HUES64 (cell line): ENCODE measurements at regions not wholly inside any gene's neighbourhood (a gene's known extent, or its start where the extent isn't known, plus 50 kb on each side); places are given as distances from the start of the nearest gene placed in this dataset.

Experiments used
- H3K27ac ChIP-seq: 2 replicates; pipeline ENCODE4 v1.7.0; 2013; ENCODE audit warnings: low read depth, low read length, inconsistent platforms
- H3K27me3 ChIP-seq: 2 replicates; pipeline ENCODE4 v1.6.1; 2013; ENCODE audit warnings: mild to moderate bottlenecking, low read length; ENCODE audit not compliant: insufficient read depth
- H3K36me3 ChIP-seq: 2 replicates; pipeline ENCODE4 v1.6.1; 2013; ENCODE audit warnings: mild to moderate bottlenecking, low read length; ENCODE audit not compliant: insufficient read depth
- H3K4me1 ChIP-seq: 2 replicates; pipeline ENCODE4 v1.6.1; 2013; ENCODE audit warnings: mild to moderate bottlenecking, low read length, moderate library complexity; ENCODE audit not compliant: insufficient read depth
- H3K4me3 ChIP-seq: 2 replicates; pipeline ENCODE4 v1.5.1; 2013; ENCODE audit warnings: mild to moderate bottlenecking, low read length, moderate library complexity
- H3K9ac ChIP-seq: 2 replicates; pipeline ENCODE4 v1.6.1; 2013; ENCODE audit warnings: mild to moderate bottlenecking, low read depth, low read length
- H3K9me3 ChIP-seq: 2 replicates; pipeline ENCODE4 v1.6.1; 2013; ENCODE audit warnings: low read depth, low read length; ENCODE audit not compliant: insufficient read depth
- WGBS: fragments of 150-250, 120-280 bp; methylation state at CpG from one replicate; pipeline ENCODE4 v1.1.7; 2013; ENCODE audit warnings: missing lambda C conversion rate; 5-methylcytosine and 5-hydroxymethylcytosine counted together

- Histone ChIP-seq H3K36me3 (no peaks in the 10 kb centered on the region), H3K9ac (no peak overlapping the region), H3K27me3 (no peaks in the 10 kb centered on the region), H3K9me3 (no peaks in the 10 kb centered on the region), H3K4me1 (no peaks in the 10 kb centered on the region), H3K27ac (no peak overlapping the region), H3K4me3 (no peak overlapping the region)
- whole genome bisulfite sequencing, result 88% methylated on average over 1 of the region's 1 CpG
Observed at GRCh38 chr9:23160952-23161469, 665.0 kb downstream of the ELAVL2 start.

GRCh38 chr9:23162789-23163188 lies 663.3 kb downstream of the ELAVL2 start:
- Histone ChIP-seq H3K4me1 (no peaks in the 10 kb centered on the region), H3K4me3 (no peak overlapping the region), H3K27me3 (no peaks in the 10 kb centered on the region), H3K9me3 (no peaks in the 10 kb centered on the region), H3K36me3 (no peaks in the 10 kb centered on the region), H3K27ac (no peak overlapping the region), H3K9ac (no peak overlapping the region)
- 97% methylated on average over 3 of the region's 3 CpGs for WGBS

- H3K36me3 ChIP-seq, result no peaks in the 10 kb centered on the region
- peaks cover 8% of the 10 kb centered on the region; the same call in 1 of the 2 replicates for H3K9me3 ChIP-seq
- no peak overlapping the region for H3K27ac ChIP-seq
- no peak overlapping the region for H3K9ac ChIP-seq
- H3K4me1 ChIP-seq, result no peaks in the 10 kb centered on the region
- H3K4me3 ChIP-seq, result no peak overlapping the region
- H3K27me3 ChIP-seq, result no peaks in the 10 kb centered on the region
Observed at GRCh38 chr9:23171479-23171878, 654.6 kb downstream of the ELAVL2 start.

GRCh38 chr9:23172206-23172605 lies 653.8 kb downstream of the ELAVL2 start:
- H3K27me3 ChIP-seq, result no peaks in the 10 kb centered on the region
- 98% methylated on average over 4 of the region's 4 CpGs for WGBS
- no peak overlapping the region for H3K4me3 ChIP-seq
- no peaks in the 10 kb centered on the region for H3K4me1 ChIP-seq
- H3K27ac ChIP-seq, result no peak overlapping the region
- H3K9me3 ChIP-seq, result peaks cover 8% of the 10 kb centered on the region; the same call in 1 of the 2 replicates
- no peaks in the 10 kb centered on the region for H3K36me3 ChIP-seq
- H3K9ac ChIP-seq, result no peak overlapping the region

GRCh38 chr9:23172979-23173637 lies 652.9 kb downstream of the ELAVL2 start:
- no peak overlapping the region for H3K9ac ChIP-seq
- WGBS, result 93% methylated on average over 4 of the region's 6 CpGs
- no peaks in the 10 kb centered on the region for H3K36me3 ChIP-seq
- H3K27me3 ChIP-seq, result no peaks in the 10 kb centered on the region
- H3K27ac ChIP-seq, result no peak overlapping the region
- H3K4me3 ChIP-seq, result no peak overlapping the region
- no peaks in the 10 kb centered on the region for H3K4me1 ChIP-seq
- H3K9me3 ChIP-seq, result peaks cover 8% of the 10 kb centered on the region; the same call in 1 of the 2 replicates

- Histone ChIP-seq H3K9ac (no peak overlapping the region), H3K9me3 (no peaks in the 10 kb centered on the region), H3K4me1 (no peaks in the 10 kb centered on the region; the same call in 1 of the 2 replicates), H3K27ac (no peak overlapping the region), H3K4me3 (no peak overlapping the region), H3K36me3 (no peaks in the 10 kb centered on the region), H3K27me3 (no peaks in the 10 kb centered on the region)
- WGBS, result 96% methylated on average over 3 of the region's 4 CpGs
Observed at GRCh38 chr9:23194281-23194680, 631.8 kb downstream of the ELAVL2 start.

- no peak overlapping the region for H3K27ac ChIP-seq
- WGBS, result 95% methylated on average over 5 of the region's 5 CpGs
- H3K9me3 ChIP-seq, result no peaks in the 10 kb centered on the region
- H3K9ac ChIP-seq, result no peak overlapping the region
- no peaks in the 10 kb centered on the region for H3K36me3 ChIP-seq
- H3K4me1 ChIP-seq, result no peaks in the 10 kb centered on the region
- no peak overlapping the region for H3K4me3 ChIP-seq
- no peaks in the 10 kb centered on the region for H3K27me3 ChIP-seq
Observed at GRCh38 chr9:23215688-23216087, 610.4 kb downstream of the ELAVL2 start.

GRCh38 chr9:23219471-23219870 lies 606.6 kb downstream of the ELAVL2 start:
- no peak overlapping the region for H3K4me3 ChIP-seq
- no peak overlapping the region for H3K9ac ChIP-seq
- H3K27ac ChIP-seq, result no peak overlapping the region
- 95% methylated on average over 13 of the region's 13 CpGs for whole genome bisulfite sequencing
- 0 out of 2 replicates have a peak, but pooled peaks cover 4% of the 10 kb centered on the region for H3K4me1 ChIP-seq
- no peaks in the 10 kb centered on the region for H3K9me3 ChIP-seq
- no peaks in the 10 kb centered on the region for H3K27me3 ChIP-seq
- H3K36me3 ChIP-seq, result no peaks in the 10 kb centered on the region

GRCh38 chr9:23220171-23220570 lies 605.9 kb downstream of the ELAVL2 start:
- H3K36me3 ChIP-seq, result no peaks in the 10 kb centered on the region
- no peak overlapping the region for H3K27ac ChIP-seq
- no peaks in the 10 kb centered on the region for H3K9me3 ChIP-seq
- no peaks in the 10 kb centered on the region for H3K27me3 ChIP-seq
- H3K4me3 ChIP-seq, result no peak overlapping the region
- H3K9ac ChIP-seq, result no peak overlapping the region
- 97% methylated on average over 2 of the region's 2 CpGs for WGBS
- H3K4me1 ChIP-seq, result 0 out of 2 replicates have a peak, but pooled peaks cover 4% of the 10 kb centered on the region

- H3K27ac ChIP-seq, result no peak overlapping the region
- H3K4me3 ChIP-seq, result no peak overlapping the region
- no peak overlapping the region for H3K9ac ChIP-seq
- H3K9me3 ChIP-seq, result no peaks in the 10 kb centered on the region
- 0 out of 2 replicates have a peak, but pooled peaks cover 4% of the 10 kb centered on the region for H3K4me1 ChIP-seq
- WGBS, result 76% methylated on average over 3 of the region's 3 CpGs
- no peaks in the 10 kb centered on the region for H3K27me3 ChIP-seq
- H3K36me3 ChIP-seq, result no peaks in the 10 kb centered on the region
Observed at GRCh38 chr9:23220957-23221356, 605.1 kb downstream of the ELAVL2 start.

GRCh38 chr9:23229890-23230317 lies 596.1 kb downstream of the ELAVL2 start:
- Histone ChIP-seq H3K9ac (no peak overlapping the region), H3K9me3 (no peaks in the 10 kb centered on the region), H3K36me3 (no peaks in the 10 kb centered on the region), H3K4me1 (peaks cover 42% of the 10 kb centered on the region), H3K4me3 (0 out of 2 replicates have a peak overlapping the region, but pooled peaks have one; percentile 3), H3K27me3 (no peaks in the 10 kb centered on the region), H3K27ac (peak overlapping the region; percentile 46; the same call in 1 of the 2 replicates)
- WGBS, result 17% methylated on average over 6 of the region's 6 CpGs
